BJ (cell line): ENCODE measurements at regions not wholly inside any gene's neighbourhood (a gene's known extent, or its start where the extent isn't known, plus 50 kb on each side); places are given as distances from the start of the nearest gene placed in this dataset.
"Not testable (repeated sequence)": the region's sequence is repeated elsewhere in the genome, so short reads cannot be mapped to it uniquely, and the experiment has no call there.

Experiments
- CTCF ChIA-PET: fragments of 350-600 bp; formaldehyde crosslinking; extraction: SDS; loops from one replicate; lab custom pipeline; 2021; ENCODE audit warnings: antibody characterized with exemption, inconsistent platforms; lab: Yijun Ruan, JAX
- POLR2A ChIA-PET: fragments of 300-600 bp; sonication (Branson Sonifier 250); formaldehyde crosslinking; extraction: SDS; loops from one replicate; lab custom pipeline; 2021; ENCODE audit warnings: antibody characterized with exemption; lab: Charles Lee
- DNase-seq: peaks from one replicate; pipeline ENCODE4 v3.0.0-alpha.2; 2011; ENCODE audit warnings: low read depth
- H3K27me3 ChIP-seq: 2 replicates; pipeline ENCODE4 v1.6.0; 2011; ENCODE audit warnings: low read length; ENCODE audit not compliant: control insufficient read depth, insufficient read depth
- H3K36me3 ChIP-seq: 2 replicates; pipeline ENCODE4 v1.5.1; 2011; ENCODE audit warnings: low read length; ENCODE audit not compliant: control insufficient read depth, insufficient read depth
- H3K4me3 ChIP-seq: 2 replicates; pipeline ENCODE4 v1.5.1; 2011; ENCODE audit warnings: low read depth, mild to moderate bottlenecking, control low read depth, low read length
- TF ChIP-seq, protein P1 (sequence below): IDR thresholded peaks from 2 replicates; pipeline ENCODE4 v1.5.1; 2011; ENCODE audit warnings: low read depth, mild to moderate bottlenecking, control low read depth, inconsistent platforms, low read length, moderate library complexity; ENCODE audit not compliant: insufficient read depth

DNA sequence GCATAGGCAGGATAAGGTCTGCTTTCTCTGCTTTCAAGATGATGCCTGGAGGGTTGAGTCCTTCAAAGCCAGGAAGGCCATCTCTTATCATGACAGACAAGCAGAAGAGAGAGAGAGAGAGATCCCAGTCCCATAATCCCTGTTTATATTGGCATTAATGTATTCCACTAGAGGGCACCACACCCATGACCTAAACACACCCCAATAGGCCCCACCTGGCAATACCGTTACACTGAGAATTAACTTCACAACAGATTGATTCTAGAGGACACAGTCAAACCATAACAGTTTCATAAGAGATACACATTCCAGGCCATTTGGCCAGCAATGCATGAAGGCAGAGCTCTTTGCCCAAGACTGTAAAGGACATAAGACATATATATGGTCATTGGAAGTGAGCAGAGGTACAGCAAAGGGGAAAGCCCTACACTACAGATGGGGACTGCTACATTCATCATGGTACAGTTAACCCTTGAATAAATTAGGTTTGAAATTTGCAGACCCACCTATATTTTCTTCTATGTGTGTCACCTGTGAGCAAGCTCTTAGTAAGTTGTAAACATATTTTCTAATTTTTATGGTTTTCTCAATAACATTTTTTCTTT, 1516.1 kb downstream of the RPIA start:
- CTCF ChIA-PET = interaction anchor here (1.0 kb wide), 1 partner anchor 30 kb away, joined by 3 read pairs; no protein-coding TSS in a partner anchor

DNA sequence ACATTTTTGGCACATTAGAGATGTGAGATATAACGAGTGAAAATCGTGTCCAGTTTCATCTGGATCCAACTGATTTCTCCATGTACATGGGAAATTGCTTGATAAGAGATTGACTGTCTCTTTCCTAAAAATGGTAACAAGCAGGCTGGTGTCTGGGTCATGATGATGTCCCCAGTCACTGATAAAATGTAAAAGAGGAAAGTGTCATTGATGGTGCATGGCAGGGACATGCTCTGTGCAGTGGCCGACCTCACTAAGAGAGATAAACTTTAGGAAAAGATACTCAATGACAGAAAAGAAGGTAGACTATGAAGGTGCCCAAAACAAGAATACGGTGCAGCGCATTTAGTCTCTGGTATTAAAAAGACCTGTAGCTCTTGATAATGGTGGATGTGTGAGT, 1517.5 kb downstream of the RPIA start:
- H3K36me3 ChIP-seq = no peaks in the 10 kb centered on the region
- TF ChIP-seq, protein P1, sequence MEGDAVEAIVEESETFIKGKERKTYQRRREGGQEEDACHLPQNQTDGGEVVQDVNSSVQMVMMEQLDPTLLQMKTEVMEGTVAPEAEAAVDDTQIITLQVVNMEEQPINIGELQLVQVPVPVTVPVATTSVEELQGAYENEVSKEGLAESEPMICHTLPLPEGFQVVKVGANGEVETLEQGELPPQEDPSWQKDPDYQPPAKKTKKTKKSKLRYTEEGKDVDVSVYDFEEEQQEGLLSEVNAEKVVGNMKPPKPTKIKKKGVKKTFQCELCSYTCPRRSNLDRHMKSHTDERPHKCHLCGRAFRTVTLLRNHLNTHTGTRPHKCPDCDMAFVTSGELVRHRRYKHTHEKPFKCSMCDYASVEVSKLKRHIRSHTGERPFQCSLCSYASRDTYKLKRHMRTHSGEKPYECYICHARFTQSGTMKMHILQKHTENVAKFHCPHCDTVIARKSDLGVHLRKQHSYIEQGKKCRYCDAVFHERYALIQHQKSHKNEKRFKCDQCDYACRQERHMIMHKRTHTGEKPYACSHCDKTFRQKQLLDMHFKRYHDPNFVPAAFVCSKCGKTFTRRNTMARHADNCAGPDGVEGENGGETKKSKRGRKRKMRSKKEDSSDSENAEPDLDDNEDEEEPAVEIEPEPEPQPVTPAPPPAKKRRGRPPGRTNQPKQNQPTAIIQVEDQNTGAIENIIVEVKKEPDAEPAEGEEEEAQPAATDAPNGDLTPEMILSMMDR = no peak
- no peak overlapping the region for H3K4me3 ChIP-seq
- CTCF ChIA-PET = no interaction called here
- POLR2A ChIA-PET = no interaction called here
- no peaks in the 10 kb centered on the region for H3K27me3 ChIP-seq
- no peak for DNase-seq

More for the DNA sequence above, 1516.1 kb downstream of the RPIA start:
- DNase-seq = no peak
- no peaks in the 10 kb centered on the region for H3K36me3 ChIP-seq
- POLR2A ChIA-PET = no interaction called here
- TF ChIP-seq, protein P1 = peak; percentile 13; the same call in 1 of the 2 replicates
- no peak overlapping the region for H3K4me3 ChIP-seq
- no peaks in the 10 kb centered on the region for H3K27me3 ChIP-seq

- POLR2A ChIA-PET = no interaction called here
- Histone ChIP-seq H3K4me3 (no peak overlapping the region), H3K36me3 (no peaks in the 10 kb centered on the region), H3K27me3 (no peaks in the 10 kb centered on the region)
- no peak for DNase-seq
- TF ChIP-seq, protein P1 = no peak
- CTCF ChIA-PET = no interaction called here
Measured at GRCh38 chr2:90209806-90210205, 1518.3 kb downstream of the RPIA start.

- POLR2A ChIA-PET, H3K27me3 ChIP-seq: not testable (repeated sequence)
Measured at GRCh38 chr2:90215880-90216279, 1524.4 kb downstream of the RPIA start.

GRCh38 chr2:90216801-90217200, 1525.3 kb downstream of the RPIA start:
- POLR2A ChIA-PET, DNase-seq, CTCF ChIA-PET, H3K4me3 ChIP-seq, H3K27me3 ChIP-seq, H3K36me3 ChIP-seq: not testable (repeated sequence)

More at GRCh38 chr2:90215880-90216279, 1524.4 kb downstream of the RPIA start:
- CTCF ChIA-PET, H3K4me3 ChIP-seq, H3K36me3 ChIP-seq, DNase-seq: not testable (repeated sequence)

GRCh38 chr2:90218534-90218933, 1527.1 kb downstream of the RPIA start:
- CTCF ChIA-PET, H3K4me3 ChIP-seq, H3K27me3 ChIP-seq, H3K36me3 ChIP-seq, POLR2A ChIA-PET, DNase-seq: not testable (repeated sequence)

- H3K4me3 ChIP-seq, POLR2A ChIA-PET, H3K27me3 ChIP-seq, DNase-seq, H3K36me3 ChIP-seq, CTCF ChIA-PET: not testable (repeated sequence)
Measured at GRCh38 chr2:90220623-90221299, 1529.3 kb downstream of the RPIA start.
